GM18507 (cell line): ENCODE measurements at regions not wholly inside any gene's neighbourhood (a gene's known extent, or its start where the extent isn't known, plus 50 kb on each side); places are given as distances from the start of the nearest gene placed in this dataset.
"Not testable (repeated sequence)": the region's sequence is repeated elsewhere in the genome, so short reads cannot be mapped to it uniquely, and the experiment has no call there.

ENCODE experiments used
- DNase-seq: peaks from one replicate; pipeline ENCODE4 v3.0.0; 2011; ENCODE audit warnings: low read depth; ENCODE audit not compliant: insufficient read length; ENCODE audit errors: extremely low spot score
- FAIRE-seq: peaks from 2 replicates; lab custom pipeline; 2011; peaks lifted over from hg19 to GRCh38; lab: Jason Lieb, UNC

DNA sequence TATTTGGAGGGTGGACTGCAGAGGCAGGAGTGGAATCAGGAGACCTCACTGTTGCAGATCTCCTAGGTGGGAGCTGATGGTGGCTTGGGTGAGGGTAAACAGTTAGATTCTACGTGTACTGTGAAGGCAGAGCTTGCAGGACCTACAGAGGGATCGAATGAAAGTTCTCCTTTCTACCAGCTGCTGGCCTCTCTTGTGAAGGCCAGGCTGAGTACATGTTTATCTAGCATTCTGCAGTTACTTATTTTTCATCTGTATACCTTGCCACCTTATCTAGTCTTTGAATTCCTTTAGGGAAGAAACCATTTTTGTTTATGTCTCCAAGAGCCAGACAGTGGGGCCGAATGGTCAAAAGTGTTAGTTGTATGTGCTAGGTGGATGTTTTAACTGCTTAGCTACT is 57.6 kb downstream of the PTTG1 start:
- FAIRE-seq (no peak), DNase-seq (no peak)

DNA sequence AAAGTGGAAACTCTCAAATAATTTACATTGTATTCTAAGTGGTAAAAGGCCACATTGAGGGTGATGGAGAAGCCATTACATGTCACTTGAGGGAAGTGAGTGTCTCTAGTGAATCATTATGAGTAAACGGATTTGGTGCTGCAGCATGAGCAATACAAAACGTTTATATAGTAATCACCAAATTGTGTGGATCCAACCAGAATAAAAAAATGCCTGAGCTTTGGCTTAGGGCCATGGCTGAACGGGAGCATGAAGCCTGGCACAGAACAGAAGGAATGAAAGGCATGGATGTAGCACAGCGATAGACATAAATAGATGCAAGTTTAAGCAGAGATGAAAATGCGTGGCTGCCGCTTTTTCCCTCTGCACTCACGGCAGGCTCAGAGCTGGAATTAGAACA is 58.3 kb downstream of the PTTG1 start:
- DNase-seq (no peak), FAIRE-seq (no peak)

DNA sequence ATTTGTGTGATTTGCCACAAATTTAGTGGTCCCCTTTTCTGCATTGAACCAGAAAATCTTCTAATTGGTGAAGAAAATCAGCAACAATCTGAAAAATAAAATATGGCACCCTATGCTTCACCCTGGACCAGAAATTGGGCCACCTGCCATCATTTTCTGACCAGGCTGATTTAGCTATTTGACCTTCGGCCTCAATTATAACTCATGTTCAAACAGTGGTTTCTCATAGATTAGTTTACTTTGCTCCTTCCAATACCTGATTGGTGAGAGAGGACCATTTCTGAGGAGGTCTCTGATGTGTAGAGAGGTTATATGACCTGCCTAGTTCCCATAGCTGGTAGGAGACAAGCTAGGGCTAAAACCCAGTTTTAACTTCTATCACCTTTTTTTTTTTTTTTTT is 59.0 kb downstream of the PTTG1 start:
- DNase-seq: no peak
- FAIRE-seq: no peak

DNA sequence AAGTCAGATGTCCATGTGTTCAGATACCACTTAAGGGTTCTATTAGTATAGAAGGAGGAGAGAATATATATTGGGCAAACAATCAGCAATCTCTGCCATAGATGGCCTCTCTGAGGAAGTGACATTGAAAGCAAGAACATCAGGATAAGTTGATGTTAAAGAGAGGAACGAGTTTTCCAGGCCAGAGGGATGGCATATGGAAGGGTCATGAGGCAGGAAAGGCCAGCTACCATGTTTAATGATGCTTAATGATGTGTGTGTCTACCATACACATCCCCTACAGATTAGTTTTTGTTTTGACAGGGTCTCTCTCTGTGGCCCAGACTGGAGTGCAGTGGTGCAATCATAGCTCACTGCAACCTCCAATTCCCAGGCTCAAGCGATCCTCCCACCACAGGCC is 63.0 kb downstream of the PTTG1 start:
- DNase-seq: no peak
- no peak for FAIRE-seq

DNA sequence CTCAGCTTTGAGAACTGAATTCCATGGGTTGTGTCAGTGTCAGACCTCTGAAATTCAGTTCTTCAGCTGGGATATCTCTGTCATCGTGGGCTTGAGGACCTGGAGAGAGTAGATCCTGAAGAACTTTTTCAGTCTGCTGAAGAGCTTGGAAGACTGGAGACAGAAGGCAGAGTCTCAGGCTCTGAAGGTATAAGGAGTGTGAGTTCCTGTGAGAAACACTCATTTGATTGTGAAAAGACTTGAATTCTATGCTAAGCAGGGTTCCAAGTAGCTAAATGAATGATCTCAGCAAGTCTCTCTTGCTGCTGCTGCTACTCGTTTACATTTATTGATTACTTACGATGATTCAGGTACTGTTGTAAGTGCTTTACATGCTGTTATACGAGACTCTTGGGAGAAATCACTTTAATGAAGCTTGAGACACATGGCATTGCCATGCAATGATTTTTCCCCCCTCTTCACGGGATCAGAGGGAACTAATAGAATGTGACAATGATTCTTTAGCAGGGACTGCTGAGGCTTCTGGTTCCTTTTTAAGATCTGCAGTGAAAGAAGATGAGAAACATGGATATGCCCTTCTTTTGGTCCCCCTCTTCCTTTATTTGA is 63.8 kb downstream of the PTTG1 start:
- FAIRE-seq: no peak
- no peak for DNase-seq

DNA sequence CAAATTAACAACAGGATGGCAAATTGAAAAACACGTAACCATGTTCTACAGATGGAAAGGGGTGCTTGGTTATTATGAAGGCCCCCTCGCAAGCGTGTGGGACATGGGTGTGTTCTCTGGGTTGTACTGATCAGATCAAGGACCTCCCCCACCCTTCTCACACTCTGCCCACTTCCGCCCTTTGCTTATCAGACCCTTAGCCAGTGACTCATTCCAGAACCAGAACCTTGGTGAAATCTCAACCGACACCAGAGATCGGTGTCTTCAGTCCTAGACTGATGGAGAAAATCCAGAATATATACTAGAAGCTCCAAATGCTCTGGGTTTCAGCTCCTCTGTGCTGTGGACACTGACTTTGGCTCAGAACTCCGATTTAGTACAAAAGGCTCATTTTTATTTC is 64.9 kb downstream of the PTTG1 start:
- no peak for DNase-seq
- FAIRE-seq: peak; percentile 86

DNA sequence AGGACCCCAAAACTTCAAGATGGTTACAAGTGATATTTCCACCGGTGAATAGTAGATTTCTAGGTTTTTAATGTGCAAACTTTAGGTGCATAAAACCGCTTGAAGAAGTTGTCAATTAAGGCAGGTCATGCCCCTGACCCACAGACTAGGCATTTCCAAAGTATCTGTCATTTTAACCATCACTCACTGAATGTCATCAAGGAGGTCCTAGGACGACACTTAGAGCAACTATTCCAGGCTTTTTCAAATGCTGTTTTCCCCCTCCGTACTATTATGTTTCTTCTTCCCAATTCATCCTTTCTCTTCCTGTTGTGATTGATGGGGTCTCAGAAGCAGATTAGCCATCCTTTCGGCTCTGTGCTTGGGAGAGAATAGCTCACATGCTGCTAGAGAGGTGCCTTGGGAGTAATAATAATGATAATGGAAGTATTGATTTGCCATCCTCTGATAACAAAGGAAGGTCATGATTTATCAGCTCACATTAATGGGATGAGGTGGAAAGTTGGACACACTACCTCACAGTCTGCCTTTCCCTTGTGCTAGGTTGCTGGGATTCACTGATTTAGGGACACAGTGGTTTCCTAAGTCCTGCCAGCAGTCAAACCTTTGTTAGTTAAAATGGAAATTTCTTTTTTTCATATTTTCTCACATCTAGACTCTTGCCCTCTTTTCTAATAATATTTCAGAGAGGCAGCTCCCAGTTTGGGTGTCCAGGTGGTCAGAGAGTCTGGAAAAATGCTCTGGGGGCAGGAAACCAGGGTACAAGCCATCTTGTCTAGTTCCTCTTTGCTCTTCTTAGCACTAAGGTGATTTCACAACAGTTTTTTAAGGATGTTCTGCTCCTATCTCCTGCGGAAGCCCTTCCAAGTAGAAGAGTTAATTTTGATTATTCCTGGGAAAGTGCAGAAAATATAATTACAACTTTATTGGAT is 67.0 kb downstream of the PTTG1 start:
- FAIRE-seq: no peak

DNA sequence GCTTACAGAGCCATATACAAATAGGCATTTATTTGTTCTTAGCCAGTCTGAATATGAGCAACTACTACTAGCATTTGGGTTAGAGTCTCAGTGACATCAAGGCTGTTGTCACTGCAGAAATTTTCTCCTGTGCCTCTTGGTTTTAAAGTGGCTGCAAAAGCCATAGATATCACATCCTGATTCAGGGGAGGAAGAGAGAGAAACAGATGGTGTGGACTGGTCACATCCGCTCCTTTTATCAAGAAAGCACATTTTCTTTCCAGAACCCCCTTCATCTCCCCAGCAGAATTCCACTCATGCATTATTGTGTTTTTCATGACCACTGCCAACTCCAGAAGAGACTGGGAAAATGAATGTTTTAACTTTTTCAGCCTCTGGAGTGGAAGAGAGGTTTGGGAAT is 69.8 kb downstream of the PTTG1 start:
- DNase-seq (no peak), FAIRE-seq (peak; percentile 47)

More for the DNA sequence above, 67.0 kb downstream of the PTTG1 start:
- DNase-seq: no peak

DNA sequence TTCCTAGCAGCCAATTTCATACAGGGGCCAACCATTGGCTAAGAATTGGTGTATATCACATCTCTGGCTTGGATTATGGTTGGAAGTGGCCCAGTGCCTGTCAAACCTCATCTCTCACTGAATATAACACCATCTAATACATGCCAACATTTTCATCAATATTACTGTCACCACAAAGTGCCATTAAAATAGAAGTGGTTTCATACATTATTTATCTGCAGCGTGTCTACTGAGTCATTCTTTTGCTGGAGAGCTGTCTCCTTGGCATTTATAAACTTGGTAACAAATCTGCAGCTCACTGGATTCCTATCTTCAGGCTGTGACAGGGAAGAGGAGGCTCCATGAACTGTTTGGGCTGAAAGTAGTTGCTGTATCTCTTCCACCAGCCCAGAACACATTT is 70.9 kb downstream of the PTTG1 start:
- no peak for FAIRE-seq

DNA sequence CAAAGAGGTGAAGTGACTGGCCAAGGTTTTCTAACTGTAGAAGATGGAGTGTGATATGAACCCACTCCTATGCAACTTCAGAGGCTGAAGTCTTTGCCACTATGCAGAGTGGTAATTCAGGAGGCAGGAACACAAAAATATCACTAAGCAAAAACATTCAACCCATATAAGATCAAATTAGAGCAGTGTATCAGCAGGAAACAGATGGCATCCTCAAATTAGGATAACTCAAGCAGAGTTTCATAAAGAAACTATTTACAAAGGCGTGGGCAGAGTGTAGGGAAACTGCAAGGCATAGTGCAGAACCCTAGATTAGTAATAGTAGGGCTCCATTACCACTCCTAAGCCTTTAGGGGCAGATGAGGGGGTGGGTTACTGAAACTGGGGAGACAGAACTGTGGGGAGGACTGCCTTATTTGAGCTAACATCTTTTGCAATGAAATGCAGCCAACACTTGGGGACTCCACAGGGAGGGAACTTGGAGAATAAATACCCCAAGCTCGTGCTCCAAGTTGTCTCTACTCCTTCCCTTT is 72.2 kb downstream of the PTTG1 start:
- no peak for DNase-seq
- peak; percentile 49 for FAIRE-seq

More for the DNA sequence above, 70.9 kb downstream of the PTTG1 start:
- DNase-seq: no peak

DNA sequence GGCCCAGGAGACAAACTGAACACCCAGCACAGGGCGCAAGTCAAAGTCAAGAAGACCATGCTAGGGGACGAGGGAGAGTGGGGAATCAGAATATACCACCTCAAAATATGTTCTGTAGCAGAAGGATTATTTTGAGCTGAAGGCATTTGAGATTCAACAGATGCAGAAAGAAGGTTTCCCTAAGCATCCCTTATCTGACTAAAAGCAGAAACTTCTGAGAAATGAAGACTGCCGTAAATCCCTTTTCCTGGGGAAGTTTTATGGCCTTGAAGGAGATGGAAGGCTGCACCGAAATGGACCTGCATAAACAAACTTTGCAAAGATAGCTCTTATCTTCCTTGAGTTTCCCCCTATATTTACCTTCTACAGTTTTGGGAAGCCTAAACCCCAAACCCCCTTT is 72.8 kb downstream of the PTTG1 start:
- no peak for DNase-seq
- FAIRE-seq: no peak

DNA sequence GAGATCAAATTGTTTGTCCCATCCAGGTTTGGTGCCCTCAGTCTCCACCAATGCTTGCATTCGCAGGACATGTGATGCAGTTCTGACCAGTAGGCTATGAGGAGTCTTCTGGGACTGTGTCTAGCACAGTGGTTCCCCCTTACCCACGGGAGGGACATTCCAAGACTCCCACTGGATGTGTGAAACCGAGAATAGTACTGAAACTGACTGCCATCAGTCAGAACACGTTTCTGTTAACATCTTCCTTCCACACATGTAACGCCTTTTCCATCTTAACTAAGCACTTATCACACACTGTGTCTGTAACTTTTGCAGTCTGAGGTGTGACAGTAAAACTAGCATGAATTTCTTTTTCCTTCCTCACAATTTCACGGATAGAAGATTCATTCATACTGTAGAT is 74.7 kb downstream of the PTTG1 start:
- FAIRE-seq: peak; percentile 75
- no peak for DNase-seq

DNA sequence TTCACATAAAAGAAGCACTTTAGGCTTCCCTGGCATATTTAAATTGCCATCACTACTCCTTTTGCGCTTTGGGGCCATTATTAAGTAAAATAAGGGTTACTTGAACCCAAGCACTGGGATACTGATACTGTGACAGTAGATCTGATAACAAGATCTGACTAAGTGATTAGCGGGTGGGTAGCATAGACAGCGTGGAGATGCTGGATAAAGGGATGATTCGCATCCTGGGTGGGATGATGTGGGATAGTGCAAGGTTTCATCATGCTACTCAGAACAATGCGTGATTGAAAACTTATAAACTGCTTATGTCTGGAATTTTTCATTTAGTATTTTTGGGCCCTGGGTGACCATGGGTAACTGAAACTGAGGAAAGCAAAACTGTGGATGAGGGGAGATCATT is 75.1 kb downstream of the PTTG1 start:
- DNase-seq (no peak), FAIRE-seq (no peak)

DNA sequence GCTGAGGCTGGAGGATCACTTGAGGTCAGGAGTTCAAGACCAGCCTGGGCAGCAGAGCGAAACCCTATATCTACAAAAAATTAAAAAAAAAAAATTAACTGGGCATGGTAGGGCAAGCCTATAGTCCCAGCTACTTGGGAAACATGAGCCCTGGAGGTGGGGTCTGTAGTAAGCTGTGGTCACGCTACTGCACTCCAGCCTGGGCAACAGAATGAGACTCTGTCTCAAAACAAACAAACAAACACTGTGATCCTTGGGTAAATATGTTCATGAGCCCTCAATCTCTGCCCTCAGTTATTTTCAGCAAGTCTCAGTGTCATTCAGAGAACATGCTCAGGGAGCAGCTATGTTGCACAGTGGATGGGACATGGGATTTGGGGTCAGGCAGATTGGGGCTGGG is 76.2 kb downstream of the PTTG1 start:
- no peak for DNase-seq
- FAIRE-seq: no peak

DNA sequence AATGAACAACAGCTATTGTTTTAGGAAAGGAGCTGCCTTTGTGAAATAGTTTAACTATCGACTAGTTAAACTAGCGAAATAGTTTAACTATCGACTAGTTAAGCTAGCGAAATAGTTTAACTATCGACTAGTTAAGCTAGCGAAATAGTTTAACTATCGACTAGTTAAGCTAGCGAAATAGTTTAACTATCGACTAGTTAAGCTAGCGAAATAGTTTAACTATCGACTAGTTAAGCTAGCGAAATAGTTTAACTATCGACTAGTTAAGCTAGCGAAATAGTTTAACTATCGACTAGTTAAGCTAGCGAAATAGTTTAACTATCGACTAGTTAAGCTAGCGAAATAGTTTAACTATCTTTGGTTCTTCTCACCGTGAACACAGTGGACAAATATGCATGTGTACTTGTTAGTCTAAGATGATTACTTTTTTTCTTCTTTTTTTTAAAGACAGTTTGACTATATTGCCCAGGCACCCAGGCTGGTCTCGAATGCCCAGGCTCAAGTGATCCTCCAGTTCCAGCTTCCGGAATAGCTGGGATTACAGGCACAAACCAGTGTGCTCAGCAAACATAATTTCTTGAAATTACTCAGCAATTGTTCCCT is 76.9 kb downstream of the PTTG1 start:
- not testable (repeated sequence) for FAIRE-seq, DNase-seq

DNA sequence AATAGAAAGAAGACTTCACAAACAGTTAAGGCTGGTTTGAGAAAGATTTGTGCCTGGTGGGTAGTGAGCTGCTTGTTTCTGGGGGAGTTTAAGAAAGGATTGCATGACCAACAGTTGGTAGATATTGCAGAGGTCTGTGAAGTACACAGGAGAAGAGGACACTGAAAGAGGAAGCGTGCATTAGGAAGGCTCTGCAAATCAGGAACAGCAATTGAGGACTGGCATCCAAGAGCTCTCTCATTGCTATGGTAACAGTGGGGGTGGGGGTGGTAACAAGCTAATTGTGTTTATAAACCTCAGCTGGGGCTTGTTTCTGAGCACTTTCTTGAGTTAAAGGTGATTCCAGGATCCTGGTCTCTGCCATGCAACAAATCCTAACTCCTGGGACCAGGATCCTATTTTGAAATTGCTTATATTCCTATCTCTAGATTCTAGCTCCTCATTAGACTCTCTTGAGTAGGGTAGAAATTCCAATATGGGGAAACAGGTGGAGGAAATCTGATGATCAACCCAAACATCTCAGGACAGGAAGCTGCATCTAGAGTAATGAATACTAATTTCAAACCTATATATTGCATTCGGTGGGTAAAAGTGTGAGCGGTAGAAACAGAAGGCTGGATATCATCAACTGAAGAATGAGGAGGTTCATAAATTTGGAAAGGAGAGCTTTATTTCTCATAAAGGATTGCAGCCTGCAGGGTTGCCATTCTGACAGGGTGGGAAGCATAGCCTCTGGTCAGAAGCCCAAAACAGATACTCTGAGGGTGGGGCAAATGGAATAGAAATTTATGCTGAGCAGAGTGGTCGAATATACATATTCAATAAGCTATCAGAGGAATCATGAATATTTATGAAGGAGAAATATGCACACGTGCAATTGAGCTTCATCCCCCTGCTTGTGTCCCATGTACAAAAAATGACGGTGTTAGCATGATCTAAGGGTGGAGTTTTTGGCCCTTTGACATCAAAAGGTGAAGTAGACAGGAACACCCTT is 79.4 kb downstream of the PTTG1 start:
- no peak for DNase-seq
- FAIRE-seq: peak; percentile 63

DNA sequence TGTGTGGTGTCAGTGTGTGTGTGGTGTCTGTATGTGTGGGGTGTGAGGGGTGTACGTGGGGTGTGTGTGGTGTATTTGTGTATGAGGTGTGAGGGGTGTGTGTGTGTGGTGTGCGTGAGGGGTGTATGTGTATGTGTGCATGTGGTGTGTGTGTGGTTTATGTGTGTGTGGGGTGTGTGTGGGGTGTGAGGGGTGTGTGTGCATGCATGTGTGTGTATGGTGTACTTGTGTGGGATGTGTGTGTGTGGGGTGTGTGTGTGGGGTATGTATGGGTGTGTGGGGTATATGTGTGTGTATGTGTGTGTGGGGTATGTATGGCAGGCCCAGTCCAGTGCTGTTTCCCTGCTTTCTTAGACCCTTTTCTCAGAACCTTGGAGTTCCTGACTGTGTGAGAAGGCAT is 83.3 kb downstream of the PTTG1 start:
- FAIRE-seq: no peak
- DNase-seq: no peak

DNA sequence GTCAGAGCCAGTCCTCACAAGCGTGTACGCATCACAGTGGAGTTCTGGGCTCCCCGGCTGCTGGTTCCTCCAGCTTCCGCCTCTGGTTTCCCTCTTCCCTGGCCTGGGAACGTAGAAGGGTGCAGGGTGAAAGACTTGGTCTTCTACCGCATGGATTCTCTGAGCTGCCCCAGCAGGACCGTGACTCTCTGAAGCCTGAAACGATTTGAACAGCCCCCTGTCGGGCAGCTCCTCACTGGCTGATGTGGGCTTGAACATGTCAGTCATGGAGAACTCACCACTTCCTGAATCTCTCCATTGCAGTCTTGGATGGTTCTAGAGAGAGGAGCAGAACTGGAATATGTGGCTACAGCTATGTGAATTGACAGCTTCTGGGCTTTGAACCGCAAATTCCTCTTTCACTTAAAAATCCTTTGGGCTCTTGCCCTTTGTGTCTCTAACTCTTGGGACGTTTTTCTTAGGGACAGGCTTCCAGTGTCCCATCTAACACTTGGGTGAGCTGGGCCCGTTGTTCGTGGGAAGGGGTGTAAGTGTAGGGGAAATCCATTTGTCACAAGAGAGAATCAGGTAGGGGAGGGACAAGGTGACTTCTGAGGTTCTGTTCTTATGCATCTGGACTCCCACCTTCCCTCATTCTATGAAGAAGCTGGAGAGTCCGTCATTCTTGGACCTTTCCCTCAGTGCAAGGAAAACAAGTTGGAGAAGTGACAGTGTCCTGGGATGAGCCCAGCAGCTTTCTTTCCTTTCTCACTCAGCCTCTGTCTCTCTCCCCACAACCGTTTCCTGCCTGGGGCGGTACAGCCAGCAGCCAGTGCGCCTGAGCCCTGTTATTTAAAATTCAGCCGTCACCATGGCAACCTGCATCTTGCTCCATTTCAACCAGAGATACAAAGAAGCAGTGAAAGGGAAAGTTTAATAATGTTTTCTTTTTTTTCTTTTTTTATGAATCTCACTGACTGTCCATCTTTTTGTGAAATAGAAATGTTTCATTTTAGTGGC is 84.7 kb downstream of the PTTG1 start:
- DNase-seq: peak; percentile 43
- FAIRE-seq: peak; percentile 83
